GM06990 (cell line): ENCODE measurements at regions not wholly inside any gene's neighbourhood (a gene's known extent, or its start where the extent isn't known, plus 50 kb on each side); places are given as distances from the start of the nearest gene placed in this dataset.

ENCODE experiments used
- DNase-seq: peaks from one replicate; pipeline ENCODE4 v3.0.0-alpha.2; 2011; ENCODE audit not compliant: insufficient read length; ENCODE audit errors: extremely low read depth
- H3K27me3 ChIP-seq: replicated peaks from 2 replicates; pipeline ENCODE4 v1.6.0; 2011; ENCODE audit warnings: low read length; ENCODE audit not compliant: control insufficient read depth, insufficient read depth
- H3K36me3 ChIP-seq: 2 replicates; pipeline ENCODE4 v1.5.1; 2011; ENCODE audit warnings: low read length; ENCODE audit not compliant: control insufficient read depth, insufficient read depth
- H3K4me3 ChIP-seq: replicated peaks from 2 replicates; pipeline ENCODE4 v1.5.1; 2011; ENCODE audit warnings: low read depth, mild to moderate bottlenecking, control low read depth, low read length
- TF ChIP-seq, protein P1 (sequence below): IDR thresholded peaks from 2 replicates; pipeline ENCODE4 v1.5.1; 2011; ENCODE audit warnings: low read length, control low read depth, mild to moderate bottlenecking, inconsistent platforms; ENCODE audit not compliant: insufficient read depth, poor library complexity, severe bottlenecking

DNA sequence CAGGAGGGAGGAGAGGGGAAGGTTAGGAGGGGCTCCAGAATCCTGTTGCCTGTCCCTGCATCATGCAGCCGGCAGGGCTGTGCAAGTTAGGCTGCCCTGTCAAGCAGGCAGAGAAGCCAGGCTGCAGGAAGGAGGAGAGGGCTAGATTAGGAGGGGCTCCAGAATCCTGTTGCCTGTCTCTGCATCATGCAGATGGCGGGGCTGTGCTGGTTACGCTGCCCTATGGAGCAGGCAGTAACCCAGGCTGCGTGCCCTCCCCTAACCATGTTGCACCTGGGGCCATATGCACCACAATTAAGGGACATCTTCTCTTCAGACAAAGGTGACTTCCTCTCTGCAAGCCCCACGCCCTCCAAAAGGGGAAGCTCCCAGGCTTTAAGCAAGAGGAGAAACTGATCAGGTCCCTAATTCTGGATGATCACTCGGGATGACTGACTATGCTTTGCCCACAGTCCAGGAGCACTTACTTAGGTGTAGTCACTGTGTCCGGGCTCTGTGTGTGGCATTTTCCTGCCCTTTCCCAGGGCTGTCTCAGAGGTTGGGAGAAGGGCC is 457.4 kb downstream of the SETD4 start:
- no peaks in the 10 kb centered on the region for H3K36me3 ChIP-seq
- H3K27me3 ChIP-seq = no peaks in the 10 kb centered on the region; the same call in 1 of the 2 replicates
- no peak for DNase-seq
- TF ChIP-seq, protein P1, sequence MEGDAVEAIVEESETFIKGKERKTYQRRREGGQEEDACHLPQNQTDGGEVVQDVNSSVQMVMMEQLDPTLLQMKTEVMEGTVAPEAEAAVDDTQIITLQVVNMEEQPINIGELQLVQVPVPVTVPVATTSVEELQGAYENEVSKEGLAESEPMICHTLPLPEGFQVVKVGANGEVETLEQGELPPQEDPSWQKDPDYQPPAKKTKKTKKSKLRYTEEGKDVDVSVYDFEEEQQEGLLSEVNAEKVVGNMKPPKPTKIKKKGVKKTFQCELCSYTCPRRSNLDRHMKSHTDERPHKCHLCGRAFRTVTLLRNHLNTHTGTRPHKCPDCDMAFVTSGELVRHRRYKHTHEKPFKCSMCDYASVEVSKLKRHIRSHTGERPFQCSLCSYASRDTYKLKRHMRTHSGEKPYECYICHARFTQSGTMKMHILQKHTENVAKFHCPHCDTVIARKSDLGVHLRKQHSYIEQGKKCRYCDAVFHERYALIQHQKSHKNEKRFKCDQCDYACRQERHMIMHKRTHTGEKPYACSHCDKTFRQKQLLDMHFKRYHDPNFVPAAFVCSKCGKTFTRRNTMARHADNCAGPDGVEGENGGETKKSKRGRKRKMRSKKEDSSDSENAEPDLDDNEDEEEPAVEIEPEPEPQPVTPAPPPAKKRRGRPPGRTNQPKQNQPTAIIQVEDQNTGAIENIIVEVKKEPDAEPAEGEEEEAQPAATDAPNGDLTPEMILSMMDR = no peak
- H3K4me3 ChIP-seq = no peak overlapping the region

DNA sequence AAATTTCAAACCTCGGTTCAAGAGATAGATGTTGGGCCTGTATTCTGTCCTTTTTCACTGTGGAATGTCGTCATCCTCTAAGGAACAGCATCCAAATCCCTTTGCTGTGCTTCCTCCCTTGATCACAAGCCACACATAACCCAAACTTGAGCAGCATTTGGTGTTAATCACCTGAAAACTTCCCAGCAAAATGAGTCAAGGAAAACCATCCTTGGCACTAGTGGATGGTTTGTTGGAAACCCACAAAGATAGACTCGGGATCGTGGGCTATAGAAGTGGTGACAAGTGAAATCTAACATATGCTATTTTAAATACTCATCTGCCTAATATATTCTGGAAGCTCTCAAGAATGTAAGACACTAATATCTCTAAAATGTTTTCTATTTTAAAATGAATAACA is 459.1 kb downstream of the SETD4 start:
- Histone ChIP-seq H3K4me3 (no peak overlapping the region), H3K36me3 (no peaks in the 10 kb centered on the region), H3K27me3 (no peaks in the 10 kb centered on the region; the same call in 1 of the 2 replicates)
- no peak for DNase-seq
- TF ChIP-seq, protein P1 = no peak

DNA sequence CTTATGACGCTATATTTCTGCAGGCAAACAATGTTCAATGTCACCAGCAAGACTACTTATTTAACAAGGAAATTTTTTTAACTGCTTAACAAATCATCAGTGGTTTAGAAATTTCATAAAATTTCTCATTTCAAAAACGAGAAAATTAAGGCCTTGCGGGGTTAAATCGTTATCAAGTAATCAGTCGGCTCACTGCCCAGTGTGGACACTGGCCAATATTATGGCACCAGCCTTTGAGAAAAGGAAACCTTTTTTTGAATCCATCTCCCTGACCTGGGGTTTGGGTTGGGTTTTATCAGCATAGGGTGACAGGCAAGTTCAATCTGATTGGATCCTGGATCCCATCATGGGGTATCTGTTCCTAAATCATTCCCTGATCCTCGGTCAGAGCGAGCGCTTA is 461.2 kb downstream of the SETD4 start:
- Histone ChIP-seq H3K27me3 (no peaks in the 10 kb centered on the region), H3K36me3 (no peaks in the 10 kb centered on the region), H3K4me3 (no peak overlapping the region)
- no peak for DNase-seq
- TF ChIP-seq, protein P1 = no peak

DNA sequence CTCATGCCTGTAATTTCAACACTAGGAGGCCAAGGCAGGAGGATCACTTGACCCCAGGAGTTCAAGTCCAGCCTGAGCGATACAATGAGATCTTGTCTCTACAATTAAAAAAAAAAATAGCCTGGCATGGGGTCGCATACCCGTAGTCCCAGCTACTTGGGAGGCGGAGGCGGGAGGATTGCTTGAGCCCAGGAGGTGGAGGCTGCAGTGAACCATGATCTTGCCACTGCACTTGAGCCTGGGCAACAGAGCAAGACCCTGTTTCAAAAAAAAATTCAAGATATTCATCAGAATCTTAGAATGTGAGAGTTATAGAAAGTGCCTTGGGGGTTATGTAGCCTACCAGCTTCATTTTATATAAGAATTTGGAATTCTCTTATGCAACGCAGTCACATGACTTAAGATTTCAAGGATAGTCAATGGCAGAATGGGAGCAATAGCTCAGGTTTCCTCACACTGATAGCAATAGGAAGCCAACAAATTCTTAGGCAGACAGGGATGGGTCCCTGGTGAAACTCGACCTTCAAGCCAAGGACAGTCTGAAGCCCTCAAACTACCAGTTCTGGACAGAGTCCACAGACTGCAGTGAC is 462.5 kb downstream of the SETD4 start:
- no peak for DNase-seq
- H3K27me3 ChIP-seq = no peaks in the 10 kb centered on the region
- TF ChIP-seq, protein P1 = no peak
- H3K4me3 ChIP-seq = no peak overlapping the region
- H3K36me3 ChIP-seq = no peaks in the 10 kb centered on the region

DNA sequence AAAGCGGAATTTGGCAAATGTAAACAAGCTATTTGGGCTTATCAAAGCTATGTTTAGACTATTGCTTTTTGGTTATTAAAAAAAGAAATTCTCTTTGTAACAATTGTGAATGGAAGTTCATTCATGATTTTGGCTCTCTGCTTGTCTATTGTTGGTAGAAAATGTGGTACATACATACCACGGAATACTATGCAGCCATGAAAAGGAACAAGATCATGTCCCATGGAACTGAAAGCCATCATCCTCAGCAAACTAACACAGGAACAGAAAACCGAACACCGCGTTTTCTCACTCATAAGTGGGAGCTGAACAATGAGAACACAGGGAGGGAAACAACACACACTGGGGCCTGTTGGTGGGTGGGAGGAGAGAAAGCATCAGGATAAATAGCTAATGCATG is 465.4 kb downstream of the SETD4 start:
- H3K27me3 ChIP-seq = no peaks in the 10 kb centered on the region
- TF ChIP-seq, protein P1 = no peak

More for the DNA sequence above, 465.4 kb downstream of the SETD4 start:
- H3K4me3 ChIP-seq = no peak overlapping the region
- DNase-seq = no peak
- no peaks in the 10 kb centered on the region for H3K36me3 ChIP-seq
